Right ventricle myocardium superior (tissue), 1 donor: ENCODE measurements at regions not wholly inside any gene's neighbourhood (a gene's known extent, or its start where the extent isn't known, plus 50 kb on each side); places are given as distances from the start of the nearest gene placed in this dataset.
A peak's percentile ranks its signal among the peaks of the same experiment; 100 is the strongest.
"Not testable (repeated sequence)": the region's sequence is repeated elsewhere in the genome, so short reads cannot be mapped to it uniquely, and the experiment has no call there.

Source experiments
- ATAC-seq: fragments of 200-7000 bp; cut with Tn5 transposase; one replicate; pipeline ENCODE4 v1.9.1; 2020; ENCODE audit warnings: mild to moderate bottlenecking; ENCODE audit not compliant: poor library complexity
- DNase-seq: peaks from one replicate; pipeline ENCODE4 v3.0.0-alpha.2; 2020
- intact Hi-C: fragments of 100-400 bp; cut with DNase I; formaldehyde crosslinking; loops from one replicate; pipeline ENCODE4 v1.11.2; 2022
- donor health status: DM: no; HTN: yes; CAD: no; lungs with severe emphysema.

- no peak for DNase-seq
- intact Hi-C loops, result no loop called here
- no peak for ATAC-seq
These were observed 64.3 kb upstream of the PTCH1 start for GRCh38 chr9:95580812-95581761.

- intact Hi-C loops, result no loop called here
- ATAC-seq, result no peak
- no peak for DNase-seq
These were observed 58.2 kb upstream of the PTCH1 start for GRCh38 chr9:95574866-95575553.

- DNase-seq, result no peak
- ATAC-seq, result no peak
- intact Hi-C loops, result no loop called here
These were observed 57.4 kb upstream of the PTCH1 start for GRCh38 chr9:95574176-95574575.

GRCh38 chr9:95573463-95573862 is 56.7 kb upstream of the PTCH1 start:
- no peak for DNase-seq
- no peak for ATAC-seq
- intact Hi-C loops, result no loop called here

GRCh38 chr9:95572381-95573151 is 55.8 kb upstream of the PTCH1 start:
- ATAC-seq (peak; percentile 71), DNase-seq (no peak)
- intact Hi-C loops, result no loop called here

GRCh38 chr9:95570646-95571045 is 53.9 kb upstream of the PTCH1 start:
- ATAC-seq (no peak), DNase-seq (no peak)
- intact Hi-C loops, result no loop called here

- DNase-seq (no peak), ATAC-seq (no peak)
- intact Hi-C loops, result no loop called here
These were observed 53.4 kb upstream of the PTCH1 start for GRCh38 chr9:95570150-95570549.

- DNase-seq, ATAC-seq, intact Hi-C loops: not testable (repeated sequence)
These were observed 52.0 kb upstream of the PTCH1 start for GRCh38 chr9:95568735-95569134.
